HG02970 (cell line): ENCODE measurements at regions not wholly inside any gene's neighbourhood (a gene's known extent, or its start where the extent isn't known, plus 50 kb on each side); places are given as distances from the start of the nearest gene placed in this dataset.

Experiments
- ATAC-seq: cut with Tn5 transposase; IDR thresholded peaks from one replicate; pipeline ENCODE4 v1.9.1; 2021; ENCODE audit warnings: mild to moderate bottlenecking, moderate library complexity, moderate number of reproducible peaks; ENCODE audit not compliant: unreplicated experiment, low FRiP score

GRCh38 chr9:31637265-31637664 lies 747.2 kb upstream of the ACO1 start:
- ATAC-seq, result no peak

- no peak for ATAC-seq
Measured at GRCh38 chr9:31637861-31638260, 746.6 kb upstream of the ACO1 start.

GRCh38 chr9:31639451-31639850 lies 745.0 kb upstream of the ACO1 start:
- ATAC-seq, result no peak

GRCh38 chr9:31669311-31669710 lies 715.1 kb upstream of the ACO1 start:
- no peak for ATAC-seq

GRCh38 chr9:31671011-31671410 lies 713.4 kb upstream of the ACO1 start:
- no peak for ATAC-seq

GRCh38 chr9:31674264-31674663 lies 710.2 kb upstream of the ACO1 start:
- no peak for ATAC-seq

GRCh38 chr9:31677415-31677814 lies 707.0 kb upstream of the ACO1 start:
- no peak for ATAC-seq

GRCh38 chr9:31677877-31678276 lies 706.6 kb upstream of the ACO1 start:
- no peak for ATAC-seq

- ATAC-seq, result no peak
Measured at GRCh38 chr9:31683116-31683515, 701.3 kb upstream of the ACO1 start.

- no peak for ATAC-seq
Measured at GRCh38 chr9:31697956-31698355, 686.5 kb upstream of the ACO1 start.

- no peak for ATAC-seq
Measured at GRCh38 chr9:31699836-31700235, 684.6 kb upstream of the ACO1 start.

- no peak for ATAC-seq
Measured at GRCh38 chr9:31700252-31701045, 684.0 kb upstream of the ACO1 start.

- ATAC-seq, result no peak
Measured at GRCh38 chr9:31702957-31703356, 681.5 kb upstream of the ACO1 start.

- ATAC-seq, result no peak
Measured at GRCh38 chr9:31715250-31715649, 669.2 kb upstream of the ACO1 start.

- no peak for ATAC-seq
Measured at GRCh38 chr9:31719262-31719661, 665.2 kb upstream of the ACO1 start.

GRCh38 chr9:31730398-31730797 lies 654.0 kb upstream of the ACO1 start:
- ATAC-seq, result no peak

GRCh38 chr9:31733166-31733565 lies 651.3 kb upstream of the ACO1 start:
- no peak for ATAC-seq

- no peak for ATAC-seq
Measured at GRCh38 chr9:31736581-31737179, 647.8 kb upstream of the ACO1 start.

- ATAC-seq, result no peak
Measured at GRCh38 chr9:31740705-31741104, 643.7 kb upstream of the ACO1 start.

GRCh38 chr9:31744589-31744988 lies 639.9 kb upstream of the ACO1 start:
- ATAC-seq, result no peak

GRCh38 chr9:31745468-31745867 lies 639.0 kb upstream of the ACO1 start:
- ATAC-seq, result no peak

GRCh38 chr9:31745886-31746285 lies 638.6 kb upstream of the ACO1 start:
- no peak for ATAC-seq
